SIG-M5 treated with dmso at 0.1 percent for 504 hours (cell line): ENCODE measurements at regions not wholly inside any gene's neighbourhood (a gene's known extent, or its start where the extent isn't known, plus 50 kb on each side); places are given as distances from the start of the nearest gene placed in this dataset.

Source experiments
- DNase-seq: peaks from one replicate; lab custom pipeline; 2025; ENCODE audit not compliant: unreplicated experiment; lab: John Stamatoyannopoulos, UW

DNA sequence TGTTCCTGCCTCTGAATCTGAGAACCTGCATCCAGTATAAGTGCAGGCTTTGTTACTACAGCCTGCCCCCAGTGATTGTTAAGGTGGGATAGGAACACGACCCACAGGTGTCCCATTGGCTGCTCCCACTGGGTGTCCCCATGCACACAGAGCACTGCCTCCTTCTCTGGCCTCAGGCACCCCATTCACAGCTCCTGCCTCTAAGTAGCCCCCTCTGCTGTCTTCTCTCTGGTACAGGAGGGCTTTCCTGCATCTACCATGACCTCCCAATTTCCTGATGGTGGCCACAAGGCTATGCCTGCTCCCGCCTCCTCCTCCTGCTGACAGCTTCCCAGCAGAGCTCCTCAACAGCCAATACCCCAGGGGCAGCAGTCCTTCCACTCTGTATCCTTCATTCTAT lies 238.6 kb upstream of the TMC3 start:
- no peak for DNase-seq

DNA sequence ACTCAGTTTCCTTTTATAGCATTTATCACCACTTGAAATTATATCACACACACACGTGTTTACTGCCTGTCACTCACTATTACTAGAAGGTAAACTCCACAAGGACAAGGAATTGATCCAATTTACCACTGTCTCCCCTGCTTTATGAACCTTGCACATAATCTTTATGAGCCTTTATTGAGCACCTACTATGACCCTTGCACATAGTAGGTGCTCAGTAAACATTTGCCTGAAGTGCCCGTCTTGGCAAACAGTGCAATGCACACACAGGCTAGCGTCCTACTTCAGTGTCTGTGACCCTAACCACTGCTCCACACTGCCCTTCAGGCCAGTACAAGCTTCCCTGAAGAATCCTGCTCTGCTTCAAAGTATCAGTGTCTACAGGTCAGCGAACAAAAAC lies 237.7 kb upstream of the TMC3 start:
- no peak for DNase-seq

DNA sequence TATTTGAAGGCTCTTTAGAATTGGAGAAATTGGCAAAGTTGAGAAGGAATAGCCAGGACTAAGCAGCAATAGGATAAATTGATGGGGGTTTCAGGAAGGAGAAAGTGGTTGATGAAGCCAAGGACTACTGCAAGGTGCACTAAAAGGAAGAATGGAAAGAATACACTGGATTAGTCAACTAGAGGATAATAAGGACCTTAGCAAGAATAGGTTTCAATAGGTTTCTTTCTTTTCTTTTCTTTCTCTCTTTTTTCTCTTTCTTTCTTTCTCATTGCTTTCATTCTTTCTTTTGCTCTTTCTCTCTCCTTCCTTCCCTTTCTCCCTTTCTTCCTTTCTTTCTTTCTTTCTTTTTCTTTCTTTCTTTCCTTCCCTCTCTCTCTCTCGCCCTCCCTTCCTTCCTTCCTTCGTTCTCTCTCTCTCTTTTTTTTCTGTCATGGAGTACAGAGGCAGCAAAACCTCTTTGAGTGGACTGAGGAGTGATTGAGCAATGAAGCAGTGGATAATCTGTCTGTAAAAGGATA lies 234.4 kb upstream of the TMC3 start:
- DNase-seq, result no peak

DNA sequence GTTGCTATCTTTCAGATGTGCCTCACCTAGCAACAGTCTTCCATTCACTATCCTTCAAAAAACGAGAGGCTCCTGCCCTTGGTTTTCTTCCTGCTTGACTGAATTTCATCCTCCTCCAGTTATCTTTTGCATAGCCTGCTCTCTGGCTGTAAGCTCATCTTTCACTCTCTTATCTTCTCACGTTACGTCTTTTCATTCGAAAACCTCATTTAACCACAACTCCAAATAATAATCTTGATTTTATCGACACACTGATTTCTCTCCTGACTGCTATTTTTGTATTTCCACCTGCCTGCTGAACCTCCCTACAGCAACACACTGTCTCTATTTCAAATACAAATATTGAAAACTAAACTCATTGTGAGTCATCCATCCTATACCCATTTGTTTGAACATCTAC lies 230.7 kb upstream of the TMC3 start:
- DNase-seq, result no peak

DNA sequence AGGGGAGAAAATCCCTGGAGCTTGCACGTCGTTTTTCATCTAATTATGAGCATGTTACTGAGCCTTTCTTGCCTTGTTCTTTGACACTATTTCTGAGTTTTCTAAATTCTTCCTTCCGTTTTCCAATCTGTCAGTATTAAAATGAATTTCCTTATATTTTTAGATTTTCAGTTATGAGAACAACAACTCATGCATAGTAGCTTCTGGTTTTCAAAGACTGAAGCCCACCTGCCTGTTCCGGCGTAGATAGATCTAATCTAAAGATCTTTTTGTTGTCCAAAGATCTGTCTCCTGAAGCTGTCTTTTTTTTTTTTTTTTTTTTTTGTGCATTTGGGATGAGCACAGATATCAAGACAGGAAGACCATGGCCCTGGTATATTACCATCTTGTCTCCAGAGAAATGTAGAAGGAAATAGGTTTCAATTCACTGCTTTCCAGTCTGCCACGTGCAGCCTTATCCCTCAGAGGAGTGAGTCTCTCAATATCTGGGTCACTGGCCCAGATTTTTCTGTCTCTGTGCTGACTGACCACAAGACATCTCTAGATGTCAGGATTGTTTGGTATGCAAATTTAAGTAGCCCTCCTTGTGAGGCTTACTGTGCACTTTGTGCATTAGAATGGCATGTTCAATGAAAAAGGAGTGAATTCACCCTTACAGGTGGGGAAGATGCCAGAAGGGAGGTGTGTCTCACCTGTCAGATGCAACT lies 222.3 kb upstream of the TMC3 start:
- no peak for DNase-seq

DNA sequence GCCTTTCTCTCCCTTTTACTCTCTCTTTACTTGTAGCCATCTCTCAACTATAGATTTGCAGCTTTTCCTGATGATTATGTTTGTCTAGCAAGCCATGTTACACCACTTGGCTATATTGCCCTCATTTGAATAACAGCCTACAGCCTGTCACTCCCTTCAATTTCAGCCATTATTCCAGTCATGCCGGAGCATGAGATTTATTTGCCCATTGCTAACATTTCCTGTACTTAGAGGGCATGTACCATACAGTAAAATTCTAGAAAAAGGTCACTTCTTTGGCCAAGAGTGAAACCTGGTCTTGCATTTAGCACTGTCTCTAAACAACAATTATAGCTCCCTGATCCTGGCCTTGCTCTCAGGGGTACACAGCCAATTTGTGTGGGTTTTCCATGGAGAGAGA lies 221.7 kb upstream of the TMC3 start:
- DNase-seq, result no peak

DNA sequence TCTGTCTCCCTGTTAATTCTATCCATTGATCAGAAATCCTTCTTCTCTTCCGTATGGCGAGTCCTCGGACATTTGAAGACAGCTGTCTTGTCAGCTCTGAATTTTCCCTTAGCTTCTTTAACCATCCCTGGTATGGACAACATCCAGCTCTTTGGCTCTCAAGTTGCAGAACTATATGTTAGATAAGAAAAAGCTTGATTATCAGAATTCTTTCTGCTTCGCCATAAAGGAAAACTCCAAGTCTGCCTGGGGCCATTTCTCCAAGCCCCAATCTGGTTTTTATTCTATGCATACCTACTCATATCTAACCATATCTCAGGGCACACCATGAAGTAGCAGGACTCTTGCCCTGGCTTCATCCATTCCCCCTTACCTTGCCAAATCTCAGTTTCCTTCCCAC lies 215.7 kb upstream of the TMC3 start:
- no peak for DNase-seq

DNA sequence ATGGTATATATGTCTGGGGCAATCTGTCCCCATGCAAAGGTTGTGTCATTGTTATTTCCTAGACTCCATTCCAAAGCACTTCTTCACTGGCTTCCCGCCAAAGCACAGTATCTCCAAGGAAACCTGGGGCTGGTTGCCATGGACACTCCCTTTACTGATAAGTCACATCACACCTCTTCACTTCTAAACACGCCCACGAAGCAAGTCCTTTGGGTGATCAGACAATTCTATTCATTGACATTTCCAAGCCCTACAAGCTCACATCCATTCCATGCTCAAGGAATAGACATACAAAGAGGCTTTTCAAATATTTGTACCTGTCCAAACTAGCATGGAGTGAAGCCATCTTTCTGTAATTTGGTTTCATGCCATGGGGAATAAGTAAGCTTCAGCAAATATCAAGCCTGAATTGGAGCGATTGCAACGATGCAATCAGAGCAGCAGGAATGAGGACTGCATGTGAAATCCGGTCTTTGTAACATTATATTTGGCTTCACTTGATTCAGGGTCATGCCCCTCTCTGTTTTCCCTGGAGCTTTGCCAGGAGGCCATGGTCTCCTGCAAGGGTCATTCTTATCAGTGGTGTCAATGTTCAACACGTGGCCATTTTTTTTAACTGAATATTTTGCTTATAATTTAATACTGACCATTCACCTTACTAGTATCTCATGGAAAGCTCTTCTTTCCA lies 201.6 kb upstream of the TMC3 start:
- DNase-seq, result no peak

DNA sequence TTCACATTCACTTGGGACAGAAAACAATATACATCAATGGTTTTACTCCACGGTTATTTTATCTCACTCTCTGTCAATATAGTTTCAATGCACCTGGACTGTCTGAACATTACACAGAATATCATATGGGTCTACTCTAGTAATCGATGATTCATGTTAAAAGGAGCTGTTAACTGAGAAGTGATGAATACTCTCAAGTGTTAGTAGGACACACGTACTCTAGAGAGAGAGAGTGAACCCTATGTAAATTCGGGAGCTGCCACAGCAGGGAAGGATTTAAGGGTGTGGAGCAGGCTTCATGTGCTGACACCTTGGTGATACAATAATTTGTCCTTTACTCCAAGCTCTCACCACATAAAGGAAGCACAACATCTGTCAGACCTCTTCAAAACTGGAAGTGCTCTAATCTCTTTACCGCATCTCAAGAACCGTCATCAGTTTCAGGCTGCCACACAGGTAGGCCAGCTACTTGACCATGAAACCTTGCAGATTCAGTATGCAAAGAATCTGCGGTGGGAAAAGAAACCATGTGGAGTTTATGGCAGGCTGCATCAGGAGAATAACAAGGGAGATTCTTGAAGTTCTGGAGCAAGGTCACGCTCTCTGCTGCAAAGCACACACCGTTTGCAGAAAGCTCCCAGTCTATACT lies 199.2 kb upstream of the TMC3 start:
- no peak for DNase-seq

DNA sequence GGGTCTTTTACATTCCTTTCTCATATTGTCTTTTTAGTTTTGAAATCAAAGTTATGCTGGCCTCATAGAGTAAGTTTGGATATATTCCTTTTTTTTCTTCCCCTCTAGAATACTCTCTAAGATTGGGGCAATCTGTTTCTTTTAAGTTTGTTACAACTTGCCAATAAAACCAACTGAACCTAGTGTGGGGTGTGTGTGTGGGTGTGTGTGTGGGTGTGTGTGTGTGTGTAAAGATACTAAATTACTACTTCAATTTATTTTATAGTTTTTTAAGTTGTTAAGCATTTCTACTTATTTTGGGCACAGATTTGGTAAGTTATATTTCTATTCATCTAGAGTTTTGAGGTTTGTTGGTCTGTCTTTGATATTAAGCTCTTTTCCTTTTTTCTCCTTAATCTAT lies 198.2 kb upstream of the TMC3 start:
- no peak for DNase-seq

DNA sequence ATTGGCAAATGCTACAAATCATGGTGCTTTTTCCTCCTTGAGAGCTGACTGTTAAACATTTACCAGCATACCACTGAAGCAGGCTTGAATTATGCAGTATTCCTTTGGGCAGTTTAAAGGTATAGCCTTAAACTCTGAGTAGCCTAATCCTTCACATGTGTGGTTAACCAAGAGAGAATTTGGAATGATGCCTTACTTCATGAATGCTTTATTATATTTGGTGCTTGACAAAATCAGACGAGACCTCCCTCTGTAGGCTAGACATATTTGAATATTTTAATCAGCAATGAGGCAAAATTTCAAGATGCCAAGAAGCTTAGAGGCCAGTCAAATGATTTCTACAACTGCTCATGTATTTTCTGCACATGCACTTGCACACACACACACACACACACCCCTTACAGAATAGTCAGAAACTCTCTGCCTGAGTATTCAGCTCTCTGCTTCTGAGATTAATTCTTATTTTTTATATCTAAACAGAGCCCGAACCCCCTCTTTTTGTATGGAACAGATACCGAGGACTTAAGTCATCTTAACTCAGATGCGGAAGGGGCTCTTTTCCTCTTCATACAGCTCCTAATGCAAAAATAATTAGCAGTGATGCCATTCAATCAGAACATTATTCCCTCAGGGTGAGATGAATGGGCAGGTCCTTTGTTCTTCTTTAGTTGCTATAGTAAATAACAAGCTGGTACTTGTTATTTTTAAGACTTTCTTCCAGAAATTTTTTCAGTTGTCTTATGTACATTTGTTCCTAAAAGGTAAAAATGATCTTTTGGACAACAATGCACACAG lies 195.5 kb upstream of the TMC3 start:
- no peak for DNase-seq

DNA sequence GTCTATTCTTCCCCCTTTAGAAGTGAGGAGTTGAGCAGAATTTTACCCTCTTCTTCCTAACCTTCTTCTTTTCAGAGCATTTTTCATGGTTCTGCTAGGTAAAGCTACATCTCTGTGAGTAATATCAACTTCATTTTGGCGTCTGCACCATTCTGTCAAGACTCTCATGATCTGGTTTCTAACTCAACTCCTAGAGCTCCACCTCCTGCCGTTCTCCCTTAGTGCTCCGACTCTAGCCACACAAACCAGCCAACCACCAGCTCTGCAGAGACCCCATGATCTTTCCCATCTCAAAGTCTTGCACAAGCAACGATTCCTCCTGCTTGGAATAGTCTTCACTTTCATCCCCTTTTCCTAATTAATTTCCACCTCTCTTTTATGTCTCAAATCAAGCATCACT lies 193.9 kb upstream of the TMC3 start:
- DNase-seq, result no peak

DNA sequence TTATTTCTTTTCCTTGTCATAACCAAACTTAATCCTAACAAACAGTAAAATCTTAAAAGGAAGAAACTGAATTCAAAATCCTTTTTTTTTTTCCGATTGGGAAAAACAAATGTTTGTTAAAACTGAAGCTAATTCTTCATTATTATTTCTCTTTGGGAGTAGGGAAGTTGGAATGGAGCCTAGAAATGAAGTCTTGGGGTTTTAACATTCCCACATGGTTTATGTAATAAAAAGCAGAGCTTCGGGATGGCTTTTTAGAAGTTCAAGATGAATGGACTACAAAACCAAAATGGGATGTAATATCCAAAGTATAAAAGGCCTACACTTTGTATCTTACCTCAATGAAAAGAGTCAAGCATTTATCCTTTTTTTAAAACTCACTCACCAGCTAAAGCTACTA lies 189.0 kb upstream of the TMC3 start:
- no peak for DNase-seq

DNA sequence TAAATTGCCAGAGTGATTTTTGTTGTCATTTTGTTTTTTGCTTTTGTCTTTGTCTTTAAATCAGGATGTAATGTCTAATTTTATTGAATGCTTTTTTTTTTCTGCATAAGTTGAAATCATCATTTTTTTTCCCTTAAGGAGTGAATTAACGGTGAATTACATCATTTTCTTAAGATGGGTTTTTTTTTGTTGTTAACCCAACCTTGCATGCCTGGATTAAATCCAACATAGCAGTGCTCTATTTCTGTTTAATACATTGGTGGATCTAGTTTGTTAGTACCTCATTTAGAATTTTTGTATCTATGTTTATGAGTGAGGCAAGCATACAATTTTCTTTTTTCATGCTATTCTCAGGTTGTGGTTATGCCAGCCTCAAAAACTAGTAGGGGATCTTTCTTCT lies 186.4 kb upstream of the TMC3 start:
- DNase-seq, result no peak

DNA sequence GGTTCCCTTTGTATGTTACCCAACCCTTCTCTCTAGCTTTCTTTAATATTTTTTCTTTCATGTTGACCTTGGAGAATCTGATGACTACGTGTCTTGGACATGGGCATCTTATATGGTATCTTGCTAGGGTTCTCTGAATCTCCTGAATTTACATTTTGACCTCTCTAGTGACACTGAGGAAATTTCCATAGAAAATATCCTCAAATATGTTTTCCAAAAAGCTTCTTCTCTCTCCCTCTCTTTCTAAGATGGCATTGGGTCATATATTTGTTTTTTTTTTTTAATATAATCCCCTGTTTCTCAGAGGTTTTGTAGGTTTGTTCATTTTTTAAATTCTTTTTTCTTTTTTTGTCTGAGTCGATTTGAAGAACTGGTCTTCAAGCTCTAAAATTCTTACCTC lies 184.0 kb upstream of the TMC3 start:
- no peak for DNase-seq

DNA sequence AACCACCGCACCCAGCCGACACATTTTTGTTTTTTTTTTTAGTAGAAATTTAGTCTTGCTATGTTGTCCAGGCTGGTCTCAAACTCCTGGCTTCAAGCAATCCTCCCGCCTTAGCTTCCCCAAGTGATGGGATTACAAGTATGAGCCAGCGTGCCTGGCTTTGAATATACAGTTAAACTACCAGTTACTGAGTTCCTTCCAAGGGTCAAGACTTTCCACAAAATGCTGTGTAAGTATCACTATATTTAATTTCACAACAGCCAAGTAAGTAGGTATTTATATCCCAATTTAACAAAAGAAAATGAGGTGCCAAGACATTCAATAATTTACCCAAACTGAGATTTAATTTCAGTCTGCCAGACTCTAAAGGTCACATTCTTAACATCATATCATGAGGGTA lies 181.3 kb upstream of the TMC3 start:
- DNase-seq, result no peak

DNA sequence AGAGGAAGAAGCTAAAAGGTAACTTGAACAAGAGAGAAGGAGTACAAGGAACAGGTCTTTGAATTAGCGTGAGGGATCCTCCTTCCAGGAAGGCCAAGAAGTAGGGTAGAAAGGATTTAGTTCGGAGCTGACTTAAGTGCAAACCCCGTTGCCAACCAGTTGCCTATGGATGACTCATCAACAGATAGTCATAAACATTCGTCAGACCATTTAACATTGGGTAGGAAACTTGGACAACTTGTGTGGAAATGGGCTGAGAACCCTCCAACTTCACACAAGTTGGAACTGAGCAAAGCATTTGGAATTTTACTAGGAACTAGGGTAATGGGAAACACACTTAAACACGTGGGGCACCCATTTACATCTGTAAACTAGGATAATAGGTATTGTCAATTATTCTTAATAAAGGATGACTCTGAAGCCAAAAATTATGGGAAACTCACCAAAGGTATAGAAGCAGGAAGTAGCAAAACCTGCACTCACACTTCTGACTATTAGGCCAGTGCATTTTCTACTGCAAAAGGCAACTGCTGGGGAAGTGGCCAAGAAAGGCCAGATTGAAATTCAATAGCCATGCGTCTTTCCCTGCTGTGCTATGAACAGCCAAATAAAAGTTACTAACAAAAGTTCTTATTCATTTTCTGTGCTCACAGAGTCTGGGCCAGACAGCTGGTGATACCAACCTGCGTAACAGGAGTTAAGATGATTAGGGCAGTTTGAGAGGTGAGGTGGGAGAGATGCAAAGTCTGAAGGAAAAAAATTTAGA lies 174.5 kb upstream of the TMC3 start:
- DNase-seq, result no peak

DNA sequence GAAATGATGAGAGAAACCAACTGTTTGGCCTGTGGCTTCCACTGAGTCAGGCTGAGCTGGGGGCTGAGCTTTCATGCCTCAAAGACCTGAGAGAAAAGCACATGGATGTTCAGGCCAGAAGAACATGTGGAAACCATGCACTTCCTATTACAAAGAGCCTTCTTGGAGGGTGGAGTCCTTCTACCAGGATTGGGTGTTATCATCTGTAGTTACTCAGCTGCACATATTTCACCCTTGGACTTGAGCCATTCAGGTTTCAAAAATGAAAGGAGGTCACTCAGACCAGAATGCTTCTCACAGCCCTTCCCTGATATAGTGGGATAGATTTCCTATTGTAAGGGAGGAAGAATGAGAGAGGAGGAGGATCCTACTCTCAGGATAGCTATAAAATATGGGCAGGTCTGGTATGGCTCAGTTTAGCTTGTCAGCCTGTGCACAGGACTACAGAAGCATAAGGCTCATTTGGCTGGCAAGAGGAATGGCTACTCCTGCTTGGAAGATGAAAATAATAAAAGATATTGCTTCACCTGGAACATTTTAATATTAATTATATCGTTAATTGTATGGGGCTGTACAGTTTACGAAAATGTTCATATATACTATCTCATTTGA lies 173.6 kb upstream of the TMC3 start:
- DNase-seq, result no peak

DNA sequence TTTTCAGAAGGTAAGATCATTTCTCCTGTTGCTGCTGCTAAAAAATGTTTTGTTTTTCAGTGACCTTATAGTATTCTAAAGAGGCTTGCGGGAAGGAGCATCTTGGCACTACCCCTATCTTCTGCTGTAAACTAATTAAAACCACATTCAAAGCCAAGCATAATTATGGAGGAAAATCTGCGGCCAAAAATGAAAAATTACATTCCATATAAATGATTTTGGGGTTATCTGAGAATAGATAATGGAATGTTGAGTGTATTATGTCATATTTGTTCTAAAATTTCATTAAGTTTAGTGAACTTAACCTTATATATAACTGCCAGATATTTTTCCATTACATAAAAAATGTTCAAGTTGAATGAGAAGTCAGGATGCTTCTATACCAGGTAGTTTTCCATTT lies 170.4 kb upstream of the TMC3 start:
- DNase-seq, result no peak

DNA sequence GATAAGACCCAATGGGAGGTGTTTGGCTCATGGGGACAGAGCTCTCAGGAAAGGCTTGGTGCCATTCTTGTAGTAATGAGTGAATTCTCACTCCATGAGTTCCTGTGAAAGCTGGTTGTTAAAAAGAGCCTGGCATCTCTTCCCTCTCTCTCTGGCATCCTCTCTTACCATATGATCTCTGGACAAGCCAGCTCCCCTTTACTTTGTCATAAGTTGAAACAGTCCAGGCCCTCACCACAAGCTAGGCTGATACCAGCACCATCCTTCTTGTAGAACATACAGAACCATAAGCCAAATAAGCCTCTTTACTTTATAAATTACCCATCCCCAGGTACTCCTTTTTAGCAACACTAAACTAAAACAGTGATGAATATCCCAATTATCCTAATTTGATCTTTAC lies 166.9 kb upstream of the TMC3 start:
- DNase-seq, result no peak
